H1 (cell line): ENCODE measurements at regions not wholly inside any gene's neighbourhood (a gene's known extent, or its start where the extent isn't known, plus 50 kb on each side); places are given as distances from the start of the nearest gene placed in this dataset.

Source experiments
- CHD1 ChIP-seq: IDR thresholded peaks from 2 replicates; pipeline ENCODE4 v1.6.1; 2012; ENCODE audit warnings: low read depth, low read length, improper control_type of control experiment
- CREB1 ChIP-seq: IDR thresholded peaks from 2 replicates; pipeline ENCODE4 v1.6.1; 2012; ENCODE audit warnings: inconsistent platforms
- CTCF ChIP-seq, 3 experiments: IDR thresholded peaks; 1 replicate in 2 of 3; 2 replicates in 1 of 3; pipeline versions ENCODE4 v1.5.1 to v1.6.1; 2011; ENCODE audit warnings: low read length in 3 of 3, mild to moderate bottlenecking in 3 of 3, inconsistent platforms in 2 of 3, low read depth in 1 of 3, moderate library complexity in 1 of 3; ENCODE audit not compliant: insufficient read depth in 1 of 3; ENCODE audit errors: control extremely low read depth in 1 of 3
- EGR1 ChIP-seq: IDR thresholded peaks from 2 replicates; pipeline ENCODE4 v1.6.1; 2011; ENCODE audit warnings: low read depth, low read length, borderline replicate concordance
- GABPA ChIP-seq: IDR thresholded peaks from 2 replicates; pipeline ENCODE4 v1.6.1; 2011; ENCODE audit warnings: mild to moderate bottlenecking, low read length, moderate library complexity, borderline replicate concordance; ENCODE audit not compliant: insufficient read depth
- JUN ChIP-seq: IDR thresholded peaks from 2 replicates; pipeline ENCODE4 v1.6.1; 2011; ENCODE audit warnings: low read depth, mild to moderate bottlenecking, improper control_type of control experiment, low read length
- POLR2AphosphoS5 ChIP-seq: IDR thresholded peaks from 2 replicates; pipeline ENCODE4 v1.6.1; 2011; ENCODE audit warnings: low read depth, low read length

GRCh38 chrX:16014171-16014570 lies 109.2 kb upstream of the GRPR start:
- no peak for TF ChIP-seq CHD1
- TF ChIP-seq CREB1: no peak
- no peak for TF ChIP-seq CTCF (IDR thresholded peaks at IDR 0.05; ENCODE audit: control extremely low read depth in 1 of 3, insufficient read depth in 1 of 3, low read depth in 1 of 3, low read length in 3 of 3)
- TF ChIP-seq GABPA: no peak
- TF ChIP-seq JUN: no peak
- TF ChIP-seq EGR1: no peak
- TF ChIP-seq POLR2AphosphoS5: no peak
